Large intestine (tissue), 3 donors: ENCODE measurements at regions not wholly inside any gene's neighbourhood (a gene's known extent, or its start where the extent isn't known, plus 50 kb on each side); places are given as distances from the start of the nearest gene placed in this dataset.

Experiments used
- DNase-seq, 2 donors: peaks; one replicate each; pipeline versions ENCODE4 v3.0.0 to v3.0.0-alpha.2; 2013
- H3K27ac ChIP-seq: one replicate; pipeline ENCODE4 v1.5.1; 2013; ENCODE audit warnings: low read length
- H3K27me3 ChIP-seq: 2 replicates; pipeline ENCODE4 v1.6.1; 2013; ENCODE audit warnings: low read length; ENCODE audit not compliant: control insufficient read depth, insufficient read depth
- H3K36me3 ChIP-seq: 2 replicates; pipeline ENCODE4 v1.6.1; 2013; ENCODE audit warnings: low read length; ENCODE audit not compliant: control insufficient read depth, insufficient read depth
- H3K4me1 ChIP-seq: one replicate; pipeline ENCODE4 v1.6.1; 2013; ENCODE audit warnings: low read length; ENCODE audit not compliant: control insufficient read depth, insufficient read depth
- H3K4me3 ChIP-seq: one replicate; pipeline ENCODE4 v1.5.1; 2013; ENCODE audit warnings: low read length
- H3K9me3 ChIP-seq: one replicate; pipeline ENCODE4 v1.6.1; 2013; ENCODE audit warnings: mild to moderate bottlenecking, low read depth, low read length, moderate library complexity; ENCODE audit not compliant: control insufficient read depth
- WGBS: methylation state at CpG from one replicate; pipeline ENCODE4 v1.1.5; 2013; ENCODE audit warnings: low lambda C conversion rate; ENCODE audit not compliant: insufficient coverage; 5-methylcytosine and 5-hydroxymethylcytosine counted together

DNA sequence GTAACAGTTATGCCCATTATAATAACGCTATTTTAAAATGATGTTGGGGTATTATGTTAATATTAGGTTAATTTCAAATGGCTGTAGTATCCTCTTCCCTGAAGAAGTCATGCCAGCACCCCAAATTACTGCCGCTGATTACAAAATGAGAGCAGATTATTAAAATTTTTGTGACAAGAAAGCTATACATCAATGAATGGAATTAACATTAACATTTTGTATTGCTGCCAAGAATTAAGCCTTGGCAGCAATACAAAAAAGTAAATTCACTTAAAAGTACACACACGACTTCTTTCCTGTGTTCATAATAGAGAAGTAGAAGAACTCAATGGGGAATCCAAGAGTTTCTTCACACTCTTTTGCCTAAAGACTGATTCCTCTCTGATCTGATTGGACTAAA lies 482.8 kb downstream of the STIM2 start:
- Histone ChIP-seq H3K27me3 (no peaks in the 10 kb centered on the region), H3K4me3 (no peak overlapping the region), H3K9me3 (no peaks in the 10 kb centered on the region), H3K4me1 (no peaks in the 10 kb centered on the region), H3K27ac (no peak overlapping the region), H3K36me3 (no peaks in the 10 kb centered on the region)
- no peak for DNase-seq
- 60% methylated on average over 3 of the region's 3 CpGs for WGBS

DNA sequence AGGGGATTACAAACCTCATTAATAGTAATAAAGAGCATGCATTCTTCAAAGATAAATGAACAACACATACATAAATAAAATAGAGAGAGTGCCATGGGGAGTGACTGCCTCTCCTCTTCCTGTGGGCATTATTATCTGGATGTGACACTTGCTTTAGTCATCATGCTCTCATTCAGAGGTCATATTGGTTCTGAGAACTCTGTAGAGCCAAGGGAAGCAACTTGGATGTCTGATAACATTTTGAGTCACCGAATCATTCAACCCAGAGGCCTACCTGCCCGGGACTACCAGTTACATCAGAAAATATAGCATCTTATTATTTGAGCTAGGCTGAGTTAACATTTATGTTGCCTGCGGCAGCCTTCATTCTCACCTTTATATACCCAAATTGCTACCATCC lies 489.5 kb downstream of the STIM2 start:
- Histone ChIP-seq H3K4me3 (no peak overlapping the region), H3K27ac (no peak overlapping the region), H3K36me3 (no peaks in the 10 kb centered on the region), H3K9me3 (no peaks in the 10 kb centered on the region), H3K4me1 (no peaks in the 10 kb centered on the region), H3K27me3 (no peaks in the 10 kb centered on the region)
- WGBS: 83% methylated on average over 1 of the region's 3 CpGs
- DNase-seq: no peak

DNA sequence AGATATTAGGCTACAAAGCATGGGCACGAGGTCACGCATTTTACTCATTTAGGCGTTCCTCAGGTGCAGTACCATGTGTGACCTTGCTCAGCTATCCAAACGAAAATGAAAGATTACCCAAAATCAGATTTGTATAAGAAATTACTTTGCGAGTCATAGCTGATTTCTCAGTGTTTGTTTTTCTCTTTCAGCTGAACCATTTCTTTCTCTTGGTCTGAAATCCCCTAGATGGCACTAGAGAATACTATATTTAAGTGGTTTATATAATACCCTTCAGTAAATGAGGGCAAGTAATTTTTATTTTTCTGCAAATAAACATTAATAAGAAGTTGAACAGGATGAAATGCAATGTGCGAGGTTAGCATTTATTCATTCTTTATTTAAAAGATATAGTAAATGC lies 496.6 kb downstream of the STIM2 start:
- no peaks in the 10 kb centered on the region for H3K9me3 ChIP-seq
- no peaks in the 10 kb centered on the region for H3K4me1 ChIP-seq
- H3K27me3 ChIP-seq: no peaks in the 10 kb centered on the region
- H3K4me3 ChIP-seq: no peak overlapping the region
- no peaks in the 10 kb centered on the region for H3K36me3 ChIP-seq
- 80% methylated on average over 1 of the region's 6 CpGs for WGBS
- H3K27ac ChIP-seq: no peak overlapping the region
- no peak for DNase-seq

DNA sequence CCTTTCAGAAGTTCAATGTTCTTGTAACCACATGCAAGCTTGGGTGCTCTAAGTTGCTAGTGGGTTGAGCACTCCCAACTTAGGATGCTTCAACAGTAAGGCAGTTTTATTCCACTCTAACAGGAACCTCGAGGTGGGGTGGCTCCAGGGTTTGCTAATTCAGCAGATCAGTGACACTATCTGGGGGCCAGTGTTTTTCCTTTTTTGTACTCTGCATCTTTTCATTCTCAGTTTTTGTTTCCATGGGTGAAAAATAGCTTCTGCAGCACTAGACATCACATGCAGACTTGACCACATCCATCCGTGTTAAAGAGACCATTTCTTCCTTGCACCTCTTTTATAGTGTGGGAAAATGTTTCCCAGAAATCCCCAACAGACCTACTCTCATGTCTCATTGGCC lies 497.6 kb downstream of the STIM2 start:
- Histone ChIP-seq H3K36me3 (no peaks in the 10 kb centered on the region), H3K9me3 (no peaks in the 10 kb centered on the region), H3K27ac (no peak overlapping the region), H3K4me1 (no peaks in the 10 kb centered on the region), H3K4me3 (no peak overlapping the region), H3K27me3 (no peaks in the 10 kb centered on the region)
- no CpG with 5 or more reads among the region's 2 CpGs for WGBS
- DNase-seq: no peak

DNA sequence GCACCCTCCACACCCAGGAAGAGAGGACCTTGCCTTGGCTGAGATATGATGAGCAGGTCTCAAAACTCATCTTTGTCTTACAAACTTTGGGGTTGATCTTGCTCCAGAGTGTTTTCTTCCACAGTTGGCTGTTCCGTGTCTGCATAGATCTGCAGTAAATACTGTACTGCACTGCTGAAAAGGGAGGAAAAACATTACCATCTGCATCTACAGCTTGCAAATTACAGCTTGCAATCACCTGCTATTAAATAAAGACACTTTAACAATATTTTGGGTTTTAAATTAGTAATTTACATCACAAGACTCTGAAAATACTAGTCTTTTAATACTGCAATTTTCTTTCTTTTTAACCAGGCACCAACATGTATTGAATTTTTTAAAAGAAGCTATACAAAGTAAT lies 499.5 kb downstream of the STIM2 start:
- Histone ChIP-seq H3K36me3 (no peaks in the 10 kb centered on the region), H3K4me1 (no peaks in the 10 kb centered on the region), H3K4me3 (no peak overlapping the region), H3K27ac (no peak overlapping the region), H3K9me3 (no peaks in the 10 kb centered on the region), H3K27me3 (no peaks in the 10 kb centered on the region)
- DNase-seq: no peak
- no CpG with 5 or more reads among the region's 1 CpG for WGBS

DNA sequence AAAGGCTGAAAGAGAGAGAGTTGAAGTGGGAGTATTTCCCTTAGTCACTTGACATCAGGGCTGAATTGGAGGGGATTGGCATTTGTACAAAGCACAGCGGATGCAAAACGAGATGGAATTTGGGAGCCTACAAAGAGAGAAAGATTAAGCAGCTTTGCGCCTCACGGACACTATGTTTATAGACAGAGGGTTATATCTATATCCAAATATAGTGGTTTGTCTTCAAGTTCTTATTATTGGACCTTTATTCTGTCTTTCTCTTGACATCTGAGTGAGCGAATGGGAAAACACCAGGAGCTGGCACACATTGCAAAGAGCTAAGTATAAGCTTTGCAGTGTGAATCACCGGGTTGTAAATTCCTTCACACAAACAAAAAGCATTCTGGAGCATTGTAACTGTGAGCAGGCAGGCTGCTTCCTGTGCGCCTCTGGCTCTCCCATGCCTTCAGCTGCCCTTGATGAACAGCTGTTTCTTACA lies 500.2 kb downstream of the STIM2 start:
- 80% methylated on average over 1 of the region's 7 CpGs for WGBS
- Histone ChIP-seq H3K4me3 (no peak overlapping the region), H3K27ac (no peak overlapping the region), H3K27me3 (no peaks in the 10 kb centered on the region), H3K4me1 (no peaks in the 10 kb centered on the region), H3K9me3 (no peaks in the 10 kb centered on the region), H3K36me3 (no peaks in the 10 kb centered on the region)
- peak in 1 of 2 donors; percentile 4 for DNase-seq

DNA sequence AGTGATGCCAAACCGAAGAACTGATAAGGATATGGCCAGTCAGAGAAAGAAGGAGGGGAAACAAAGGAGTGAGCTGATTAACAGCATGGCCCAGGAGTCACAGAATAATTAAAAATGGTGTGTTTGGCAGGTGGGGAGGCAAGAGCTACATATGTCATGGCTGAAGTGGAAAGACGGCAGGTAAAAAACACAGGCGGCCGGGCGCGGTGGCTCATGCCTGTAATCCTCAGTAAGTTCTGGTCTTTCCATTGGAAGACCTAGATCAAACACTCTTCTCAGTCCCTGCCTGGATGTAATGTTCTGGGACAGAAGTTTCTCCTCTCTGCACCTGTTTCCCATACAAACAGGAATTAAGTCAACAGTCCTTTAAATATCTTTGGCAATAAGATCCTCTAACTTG lies 503.9 kb downstream of the STIM2 start:
- H3K27me3 ChIP-seq: no peaks in the 10 kb centered on the region
- no peaks in the 10 kb centered on the region for H3K36me3 ChIP-seq
- H3K27ac ChIP-seq: no peak overlapping the region
- H3K4me3 ChIP-seq: no peak overlapping the region
- no peak for DNase-seq
- 86% methylated on average over 1 of the region's 6 CpGs for WGBS
- H3K4me1 ChIP-seq: no peaks in the 10 kb centered on the region
- no peaks in the 10 kb centered on the region for H3K9me3 ChIP-seq

DNA sequence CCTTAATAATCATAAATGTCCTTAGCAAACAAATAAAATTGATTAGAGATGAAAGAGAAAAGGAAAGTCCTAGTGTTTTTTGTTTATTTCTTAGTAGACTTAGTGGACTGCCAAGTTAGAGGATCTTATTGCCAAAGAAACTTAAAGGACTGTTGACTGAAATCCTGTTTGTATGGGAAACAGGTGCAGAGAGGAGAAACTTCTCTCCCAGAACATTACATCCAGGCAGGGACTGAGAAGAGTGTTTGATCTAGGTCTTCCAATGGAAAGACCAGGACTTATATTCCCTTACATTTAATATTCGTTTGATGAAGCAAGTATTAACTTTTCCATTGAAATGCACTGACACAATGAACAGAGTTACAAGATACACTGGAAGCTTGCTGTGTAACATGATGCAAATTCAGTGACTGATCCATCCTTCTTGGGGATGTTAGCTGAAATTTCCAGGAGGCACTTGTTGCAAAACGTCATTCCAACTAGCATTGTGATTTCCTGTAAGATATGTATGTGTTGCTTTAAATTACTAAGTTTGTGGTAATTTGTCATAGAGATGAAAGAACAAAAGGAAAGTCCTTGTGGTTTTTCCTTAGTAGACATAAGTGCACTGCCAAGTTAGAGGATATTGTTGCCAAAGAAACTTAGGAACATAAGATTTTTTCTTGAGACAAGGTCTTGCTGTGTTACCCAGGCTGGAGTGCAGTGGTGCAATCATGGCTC lies 505.6 kb downstream of the STIM2 start:
- no peaks in the 10 kb centered on the region for H3K4me1 ChIP-seq
- WGBS: no CpG with 5 or more reads among the region's 2 CpGs
- DNase-seq: no peak
- H3K36me3 ChIP-seq: no peaks in the 10 kb centered on the region
- H3K4me3 ChIP-seq: no peak overlapping the region
- H3K27me3 ChIP-seq: no peaks in the 10 kb centered on the region
- no peak overlapping the region for H3K27ac ChIP-seq
- H3K9me3 ChIP-seq: no peaks in the 10 kb centered on the region

DNA sequence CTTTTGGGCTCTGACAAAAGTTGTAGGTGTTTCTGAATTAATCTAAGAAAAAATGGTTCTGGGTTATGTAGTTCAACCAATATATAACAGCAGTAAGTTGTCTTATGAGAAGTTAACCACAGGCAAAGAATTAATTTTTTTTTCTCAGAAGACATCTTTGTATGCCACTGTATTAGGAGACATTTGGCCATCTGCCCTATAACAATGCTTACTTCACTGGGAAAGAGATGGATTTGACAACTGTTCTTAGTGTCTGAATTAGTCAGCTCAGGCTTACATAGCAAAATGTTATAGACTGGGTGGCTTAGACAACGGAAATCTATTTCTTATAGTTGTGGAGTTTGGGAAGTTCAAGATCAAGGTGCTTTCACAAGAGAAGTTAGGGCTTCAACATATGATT lies 508.1 kb downstream of the STIM2 start:
- DNase-seq: no peak
- H3K27ac ChIP-seq: no peak overlapping the region
- no peak overlapping the region for H3K4me3 ChIP-seq
- 80% methylated on average over 1 of the region's 1 CpG for WGBS
- H3K36me3 ChIP-seq: no peaks in the 10 kb centered on the region
- H3K27me3 ChIP-seq: no peaks in the 10 kb centered on the region
- H3K4me1 ChIP-seq: no peaks in the 10 kb centered on the region
- H3K9me3 ChIP-seq: no peaks in the 10 kb centered on the region

DNA sequence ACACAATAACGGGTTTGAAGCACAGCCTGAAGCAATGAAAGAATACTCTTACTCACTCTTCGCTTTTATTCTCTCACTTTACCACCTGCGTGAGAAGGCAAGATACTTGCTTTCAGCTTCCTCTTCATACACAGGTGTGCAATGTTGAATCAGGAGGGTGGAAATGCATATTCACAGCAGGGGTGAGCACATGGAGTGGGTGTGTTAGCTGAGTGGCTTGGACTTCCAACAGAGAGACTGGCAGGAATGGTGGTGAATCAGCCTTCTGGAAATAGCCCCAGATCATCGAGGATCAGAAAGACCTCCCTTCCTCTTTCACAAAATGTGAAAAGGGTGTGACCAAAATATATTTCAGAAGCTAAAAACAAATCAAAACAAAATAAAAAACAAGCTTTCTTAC lies 521.2 kb downstream of the STIM2 start:
- WGBS: 100% methylated on average over 1 of the region's 4 CpGs

DNA sequence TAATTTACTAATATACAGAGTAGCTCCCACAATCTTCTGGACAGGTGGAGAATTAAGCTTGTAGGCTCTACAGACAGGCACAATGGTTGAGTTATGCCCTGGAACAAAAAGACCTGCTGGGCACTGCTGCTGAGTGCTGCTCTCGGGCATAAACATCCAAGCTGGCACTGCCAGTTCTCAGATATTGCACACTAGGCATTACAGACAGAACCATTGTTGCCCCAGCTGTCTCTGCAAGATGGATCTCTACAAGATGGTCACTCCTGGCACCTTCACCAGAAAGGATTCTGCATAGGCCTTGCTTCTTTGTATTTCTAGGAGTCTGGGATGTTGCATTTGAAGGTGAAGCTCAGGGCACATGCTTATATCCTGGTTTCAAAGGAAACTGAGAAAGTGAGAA lies 527.1 kb downstream of the STIM2 start:
- H3K27ac ChIP-seq: no peak overlapping the region
- H3K4me3 ChIP-seq: no peak overlapping the region
- DNase-seq: no peak
- no peaks in the 10 kb centered on the region for H3K27me3 ChIP-seq
- H3K9me3 ChIP-seq: no peaks in the 10 kb centered on the region
- H3K4me1 ChIP-seq: no peaks in the 10 kb centered on the region
- no peaks in the 10 kb centered on the region for H3K36me3 ChIP-seq
- WGBS: 80% methylated on average over 1 of the region's 1 CpG

More for the DNA sequence above, 521.2 kb downstream of the STIM2 start:
- Histone ChIP-seq H3K27ac (no peak overlapping the region), H3K36me3 (no peaks in the 10 kb centered on the region), H3K9me3 (no peaks in the 10 kb centered on the region), H3K4me1 (no peaks in the 10 kb centered on the region), H3K27me3 (no peaks in the 10 kb centered on the region), H3K4me3 (no peak overlapping the region)
- no peak for DNase-seq
